ENCODE measurements at regions not wholly inside any gene's neighbourhood (a gene's known extent, or its start where the extent isn't known, plus 50 kb on each side); places are given as distances from the start of the nearest gene placed in this dataset.

GRCh38 chr10:31754803-31755624 lies 173.6 kb downstream of the ARHGAP12 start:
- DNase-seq (ENCODE audit: low spot score): peak; percentile 46

- DNase-seq (ENCODE audit: low spot score): no peak
Measured at GRCh38 chr10:31753681-31754080, 174.9 kb downstream of the ARHGAP12 start.

- DNase-seq (ENCODE audit: low spot score): no peak
Measured at GRCh38 chr10:31752170-31752569, 176.5 kb downstream of the ARHGAP12 start.

- no peak for DNase-seq (ENCODE audit: low spot score)
Measured at GRCh38 chr10:31751738-31752080, 176.9 kb downstream of the ARHGAP12 start.

DNA sequence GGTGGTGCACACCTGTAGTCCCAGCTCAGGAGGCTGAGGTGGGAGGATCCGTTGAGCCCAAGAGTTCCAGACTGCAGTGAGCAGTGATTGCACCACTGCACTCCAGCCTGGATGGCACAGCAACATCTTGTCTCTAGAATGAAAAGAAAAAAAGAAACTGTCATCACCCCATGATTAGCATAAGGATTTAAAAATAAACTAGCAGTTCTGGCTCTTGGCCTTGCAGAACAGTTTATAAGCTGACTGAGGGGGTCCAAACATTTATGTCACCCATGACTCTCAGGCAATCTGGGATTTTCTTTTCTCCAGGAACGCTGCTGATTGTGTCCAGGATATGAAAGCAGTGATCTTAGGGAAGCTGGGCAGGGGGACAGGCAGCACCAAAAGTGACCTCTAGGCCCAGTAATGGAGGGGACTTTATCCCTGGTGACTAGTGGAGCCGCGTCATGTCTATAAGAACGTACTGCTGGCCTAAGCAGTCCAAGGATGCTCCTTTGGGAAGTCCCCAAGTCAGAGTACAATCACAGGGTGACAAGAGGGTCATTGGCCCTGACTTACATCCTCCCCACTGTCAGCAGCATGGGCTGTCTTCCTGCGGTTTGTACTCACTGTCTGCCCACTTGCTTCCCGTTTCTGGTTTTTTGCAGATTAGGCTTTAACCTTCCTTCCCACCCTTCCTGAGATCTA lies 177.4 kb downstream of the ARHGAP12 start:
- no peak for DNase-seq (ENCODE audit: low spot score)

DNA sequence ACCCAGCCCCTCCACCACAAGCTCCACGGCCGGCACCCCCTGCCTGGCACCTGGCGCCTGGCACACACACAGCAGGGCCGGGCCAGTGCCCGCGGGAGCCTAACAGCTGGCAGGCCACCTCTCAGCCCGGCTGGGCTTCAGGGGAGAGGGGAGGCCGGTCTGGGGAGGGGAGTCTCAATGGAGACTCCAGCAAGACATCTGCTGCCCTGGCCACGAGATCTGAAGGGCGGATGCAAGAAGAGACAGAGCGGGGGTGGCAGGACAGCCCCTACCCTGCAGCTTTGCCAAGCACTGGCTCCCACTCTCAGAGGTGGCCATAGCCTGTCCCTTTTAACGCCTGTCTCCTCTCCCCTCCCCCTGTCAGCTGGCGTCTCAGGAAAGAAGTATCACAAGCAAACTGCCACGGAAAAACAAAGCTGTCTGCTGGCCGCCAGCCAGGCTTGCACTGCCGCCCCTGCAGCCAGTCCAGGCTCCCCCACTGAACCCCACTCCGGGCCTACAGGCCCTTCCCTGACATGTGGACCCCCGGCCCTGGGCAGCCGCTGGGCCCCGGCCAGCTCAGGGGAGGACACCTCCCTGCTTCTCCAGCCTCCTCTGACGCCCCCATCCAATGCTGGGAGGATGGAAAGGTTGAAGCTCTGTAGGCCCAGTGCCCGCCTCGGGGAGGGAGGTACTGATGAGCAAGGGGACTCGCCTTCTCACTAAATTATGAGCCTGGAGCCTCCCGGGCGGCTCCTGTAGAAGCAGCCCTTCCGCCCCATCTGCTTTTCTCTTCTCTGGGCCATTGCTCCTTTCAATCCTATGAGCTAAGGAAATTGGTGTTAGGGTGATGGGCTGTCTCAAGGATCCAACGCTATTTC lies 178.4 kb downstream of the ARHGAP12 start:
- peak; percentile 34 for DNase-seq (ENCODE audit: low spot score)

- peak; percentile 29 for DNase-seq (ENCODE audit: low spot score)
Measured at GRCh38 chr10:31749301-31749700, 179.3 kb downstream of the ARHGAP12 start.

DNA sequence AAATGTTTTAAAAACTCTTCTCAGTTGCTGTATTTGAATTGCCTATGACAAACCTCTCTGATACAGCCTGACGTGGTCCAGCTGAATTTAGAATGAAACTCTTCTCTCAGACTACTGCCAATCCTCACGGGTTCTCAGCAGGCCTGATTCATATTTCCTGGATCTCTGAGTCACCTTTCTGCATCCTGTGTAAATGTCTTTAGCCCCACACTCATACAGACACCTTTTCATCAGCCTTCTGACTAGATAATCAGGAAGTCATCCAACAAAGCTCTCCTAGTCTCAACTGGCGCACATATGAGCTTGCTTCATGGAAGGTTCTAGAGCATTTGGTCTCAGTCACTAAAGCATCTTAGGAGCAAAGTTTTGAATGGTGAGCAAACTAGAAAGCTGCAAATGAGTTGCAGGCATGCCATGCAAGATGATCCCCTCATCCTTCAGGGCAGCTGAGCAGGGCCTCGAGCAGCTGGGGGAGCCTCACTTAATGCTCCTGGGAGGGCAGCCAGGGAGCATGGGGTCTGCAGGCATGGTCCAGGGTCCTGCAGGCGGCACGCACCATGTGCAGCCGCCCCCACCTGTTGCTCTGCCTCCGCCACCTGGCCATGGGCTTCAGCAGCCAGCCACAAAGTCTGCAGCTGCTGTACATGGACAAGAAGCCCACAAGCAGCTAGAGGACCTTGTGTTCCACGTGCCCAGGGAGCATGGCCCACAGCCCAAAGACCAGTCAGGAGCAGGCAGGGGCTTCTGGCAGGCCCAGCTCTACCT lies 182.8 kb downstream of the ARHGAP12 start:
- DNase-seq (ENCODE audit: low spot score): peak; percentile 86

DNA sequence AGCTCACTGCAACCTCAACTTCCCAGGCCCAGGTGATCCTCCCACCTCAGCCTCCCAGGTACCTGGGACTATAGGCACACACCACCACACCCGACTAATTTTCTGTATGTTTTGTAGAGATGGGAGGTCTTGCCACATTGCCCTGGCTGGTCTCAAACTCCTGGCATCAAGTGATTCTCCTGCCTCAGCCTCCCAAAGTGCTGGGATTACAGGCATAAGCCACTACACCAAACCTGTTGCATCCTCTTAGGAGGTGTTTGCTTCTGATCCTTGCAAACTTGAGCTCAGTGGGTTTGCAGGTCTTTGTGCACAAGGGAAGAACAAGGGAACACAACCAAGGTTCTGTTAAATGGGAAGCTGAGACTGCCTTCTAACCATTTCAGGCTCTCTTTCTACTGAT lies 184.6 kb downstream of the ARHGAP12 start:
- DNase-seq (ENCODE audit: low spot score): no peak

DNA sequence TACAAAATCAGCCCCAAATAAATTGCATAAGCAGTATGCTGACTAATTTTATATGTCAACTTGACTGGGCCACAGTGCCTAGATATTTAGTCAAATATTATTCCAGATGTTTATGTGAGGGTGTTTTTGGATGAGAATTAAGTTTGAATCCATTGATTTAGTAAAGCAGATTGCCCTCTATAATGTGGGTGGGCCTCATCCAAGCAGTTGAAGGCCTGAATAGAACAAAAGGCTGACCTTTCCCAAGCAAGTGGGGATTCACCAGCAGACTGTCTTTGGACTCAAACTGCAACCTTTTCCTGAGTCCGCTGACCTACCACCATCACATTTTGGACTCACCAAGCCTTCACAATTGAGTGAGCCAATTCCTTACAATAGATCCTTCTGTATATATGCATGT lies 186.4 kb downstream of the ARHGAP12 start:
- no peak for DNase-seq (ENCODE audit: low spot score)

- no peak for DNase-seq (ENCODE audit: low spot score)
Measured at GRCh38 chr10:31741473-31741872, 187.2 kb downstream of the ARHGAP12 start.

GRCh38 chr10:31739711-31740110 lies 188.9 kb downstream of the ARHGAP12 start:
- DNase-seq (ENCODE audit: low spot score): peak; percentile 83

- DNase-seq (ENCODE audit: low spot score): no peak
Measured at GRCh38 chr10:31739146-31739545, 189.5 kb downstream of the ARHGAP12 start.

DNA sequence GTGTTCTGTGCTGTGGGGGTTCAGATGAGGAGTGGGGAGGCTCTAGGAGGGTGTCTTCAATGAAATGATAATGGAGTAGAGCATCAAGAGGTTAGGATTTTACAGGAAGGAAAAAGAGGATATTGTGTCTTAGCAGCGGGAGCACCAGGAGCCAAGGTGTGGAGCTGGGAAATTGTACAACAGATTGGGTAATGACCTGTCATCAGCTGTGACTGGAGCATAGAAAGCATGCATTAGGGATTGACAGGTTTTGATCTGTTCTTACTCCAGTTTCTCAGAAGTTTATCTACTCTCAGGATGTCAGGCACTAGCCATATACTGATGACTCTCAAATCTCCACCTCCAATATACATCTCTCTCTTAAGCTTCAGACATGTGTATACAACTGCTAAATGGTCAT lies 196.9 kb downstream of the ARHGAP12 start:
- no peak for DNase-seq (ENCODE audit: low spot score)

- no peak for DNase-seq (ENCODE audit: low spot score)
Measured at GRCh38 chr10:31730776-31731175, 197.9 kb downstream of the ARHGAP12 start.

DNA sequence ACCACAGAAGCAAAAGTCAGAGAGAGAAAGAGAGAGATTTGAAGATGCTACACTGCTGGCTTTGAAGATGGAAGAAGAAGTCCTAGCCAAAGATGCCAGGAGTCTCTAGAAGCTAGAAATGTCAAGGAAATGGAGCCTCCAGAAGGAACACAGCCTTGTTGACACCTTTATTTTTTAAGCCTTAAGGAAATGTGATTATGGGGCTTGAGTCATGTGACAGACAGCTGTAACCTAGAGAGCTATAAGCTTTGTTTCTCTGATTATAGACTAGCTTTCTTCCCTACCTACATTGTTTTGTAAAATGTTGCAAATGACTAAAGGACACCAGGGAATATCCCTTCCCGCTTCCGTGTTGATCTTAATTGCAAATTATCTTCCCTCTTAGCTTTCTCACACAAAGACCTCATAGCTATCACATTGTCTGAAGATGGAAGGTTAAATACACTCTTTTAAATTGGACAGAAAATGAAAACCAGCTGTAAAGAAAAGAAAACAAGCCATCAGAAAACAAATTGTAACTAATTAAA lies 199.9 kb downstream of the ARHGAP12 start:
- no peak for DNase-seq (ENCODE audit: low spot score)

GRCh38 chr10:31725436-31725835 lies 203.2 kb downstream of the ARHGAP12 start:
- no peak for DNase-seq (ENCODE audit: low spot score)

GRCh38 chr10:31724296-31724695 lies 204.3 kb downstream of the ARHGAP12 start:
- no peak for DNase-seq (ENCODE audit: low spot score)

DNA sequence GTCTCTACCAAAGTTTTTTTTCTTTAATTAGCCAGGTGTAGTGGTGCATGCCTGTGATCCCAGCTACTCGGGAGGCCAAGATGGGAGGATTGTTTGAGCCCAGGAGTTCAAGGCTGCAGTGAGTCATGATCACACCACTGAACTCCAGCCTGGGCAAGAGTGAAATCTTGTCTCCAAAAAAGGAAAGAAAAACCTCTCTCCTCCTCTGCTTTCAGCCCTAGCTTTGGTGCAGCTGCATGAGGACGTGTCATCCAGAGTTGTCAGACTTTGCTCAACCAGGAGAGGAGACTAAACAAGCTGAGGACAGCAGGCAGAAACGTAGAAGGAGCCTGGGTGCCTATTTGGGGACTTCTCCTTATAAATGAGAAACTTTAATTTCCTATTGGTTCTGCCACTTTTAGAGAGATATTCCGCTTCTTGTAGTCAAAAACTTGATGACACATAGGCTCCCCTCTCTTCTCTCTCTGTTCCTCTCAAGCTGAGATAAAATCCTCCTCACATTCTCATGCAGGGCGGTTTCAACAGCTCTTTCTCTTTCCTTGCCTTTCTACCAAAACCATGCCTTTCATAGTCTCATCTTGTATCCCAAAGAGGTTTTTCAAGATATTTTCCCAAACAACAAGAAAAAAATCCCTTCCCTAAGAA lies 205.4 kb downstream of the ARHGAP12 start:
- peak; percentile 25 for DNase-seq (ENCODE audit: low spot score)

DNA sequence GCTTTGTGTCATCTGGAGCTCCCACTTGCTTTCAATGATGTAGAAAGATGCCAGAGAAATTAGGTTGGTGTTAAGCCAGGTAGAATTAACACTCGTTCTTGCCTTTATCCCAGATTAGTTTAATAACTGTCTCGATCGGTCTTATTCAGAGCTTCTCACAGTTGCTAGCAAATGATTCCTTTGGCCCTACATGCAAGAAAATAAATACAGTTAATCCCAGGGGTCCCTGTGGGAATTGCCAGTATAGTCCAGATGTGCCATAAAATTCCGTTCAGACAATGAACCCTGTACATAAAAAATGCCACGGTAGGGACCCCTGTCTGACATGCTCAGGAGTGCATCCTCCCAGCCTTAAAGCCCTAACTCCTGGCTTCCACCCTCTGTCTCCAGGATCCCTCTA lies 207.5 kb downstream of the ARHGAP12 start:
- no peak for DNase-seq (ENCODE audit: low spot score)

GRCh38 chr10:31720546-31720945 lies 208.1 kb downstream of the ARHGAP12 start:
- DNase-seq (ENCODE audit: low spot score): no peak
